NT2/D1 (cell line): ENCODE measurements at regions not wholly inside any gene's neighbourhood (a gene's known extent, or its start where the extent isn't known, plus 50 kb on each side); places are given as distances from the start of the nearest gene placed in this dataset.

ENCODE experiments used
- YY1 ChIP-seq: IDR thresholded peaks from 2 replicates; pipeline ENCODE4 v1.6.1; 2011; ENCODE audit not compliant: insufficient read length, insufficient read depth
- ZNF274 ChIP-seq: IDR thresholded peaks from 2 replicates; pipeline ENCODE4 v1.6.1; 2011; ENCODE audit warnings: mild to moderate bottlenecking, low read depth, low read length

DNA sequence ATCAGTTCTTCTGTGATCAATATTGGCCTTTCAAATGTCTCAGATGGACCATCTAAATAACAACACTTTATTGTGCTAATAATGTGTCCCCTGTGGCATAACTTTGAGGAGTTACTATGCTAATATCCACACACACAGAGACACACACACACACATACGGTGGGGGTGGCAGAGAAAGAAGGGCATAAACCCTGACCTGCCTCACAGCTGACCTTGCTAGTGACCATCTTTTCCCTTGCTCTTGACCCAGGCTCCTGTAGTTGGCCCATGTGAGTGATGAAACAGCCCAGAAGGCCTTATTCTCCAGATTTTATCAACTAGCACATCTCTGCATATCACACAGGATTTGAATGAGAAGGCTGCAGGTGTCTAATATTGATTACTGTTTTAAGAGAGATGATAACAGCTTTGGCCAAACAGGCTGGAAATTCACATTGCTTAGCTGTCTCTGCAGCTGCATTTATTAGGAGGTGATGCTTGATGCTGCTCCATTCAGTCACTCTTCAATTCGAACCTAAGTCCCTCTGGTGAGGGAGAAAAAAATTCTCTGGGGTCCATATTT lies 176.4 kb downstream of the ACTR3 start:
- TF ChIP-seq ZNF274, result no peak
- TF ChIP-seq YY1, result no peak
